ENCODE measurements at regions not wholly inside any gene's neighbourhood (a gene's known extent, or its start where the extent isn't known, plus 50 kb on each side); places are given as distances from the start of the nearest gene placed in this dataset.

GRCh38 chr5:128800377-128800776 lies 164.9 kb upstream of the SLC27A6 start:
- no peaks in the 10 kb centered on the region for H4K20me1 ChIP-seq (replicated peaks; ENCODE audit: insufficient read depth)
- H3K4me1 ChIP-seq (ENCODE audit: insufficient read depth) = no peaks in the 10 kb centered on the region
- H3K27ac ChIP-seq (ENCODE audit: low read depth) = no peak overlapping the region
- H3F3A ChIP-seq (replicated peaks; ENCODE audit: low read depth) = no peaks in the 10 kb centered on the region
- Mint-ChIP-seq H3K9me3 (peaks cover 6% of the 10 kb centered on the region; the same call in 2 of the 3 replicates), H3K27me3 (ENCODE audit: insufficient read depth, low read depth, poor library complexity) (peaks cover 4% of the 10 kb centered on the region), H3K4me3 (no peak overlapping the region), H3K36me3 (ENCODE audit: low read depth) (peaks cover 3% of the 10 kb centered on the region; the same call in 1 of the 3 replicates), H3K4me1 (no peaks in the 10 kb centered on the region), H3K27ac (no peak overlapping the region)
- no peaks in the 10 kb centered on the region for H3K27me3 ChIP-seq (ENCODE audit: insufficient read depth)
- ATAC-seq (no peak), DNase-seq (ENCODE audit: low spot score) (no peak)
- H3K4me2 ChIP-seq = no peak overlapping the region
- H3K9me2 ChIP-seq (ENCODE audit: insufficient read depth) = no peaks in the 10 kb centered on the region
- H3K79me2 ChIP-seq (replicated peaks; ENCODE audit: insufficient read depth) = no peaks in the 10 kb centered on the region
- H3K4me3 ChIP-seq = no peak overlapping the region
- no peak for TF ChIP-seq ZNF331 (CRISPR knock-in tag; IDR thresholded peaks at IDR 0.05; ENCODE audit: low read depth)
- TF ChIP-seq CREB1 (CRISPR knock-in tag; IDR thresholded peaks at IDR 0.05; ENCODE audit: low read depth) = no peak
- TF ChIP-seq, protein P1, sequence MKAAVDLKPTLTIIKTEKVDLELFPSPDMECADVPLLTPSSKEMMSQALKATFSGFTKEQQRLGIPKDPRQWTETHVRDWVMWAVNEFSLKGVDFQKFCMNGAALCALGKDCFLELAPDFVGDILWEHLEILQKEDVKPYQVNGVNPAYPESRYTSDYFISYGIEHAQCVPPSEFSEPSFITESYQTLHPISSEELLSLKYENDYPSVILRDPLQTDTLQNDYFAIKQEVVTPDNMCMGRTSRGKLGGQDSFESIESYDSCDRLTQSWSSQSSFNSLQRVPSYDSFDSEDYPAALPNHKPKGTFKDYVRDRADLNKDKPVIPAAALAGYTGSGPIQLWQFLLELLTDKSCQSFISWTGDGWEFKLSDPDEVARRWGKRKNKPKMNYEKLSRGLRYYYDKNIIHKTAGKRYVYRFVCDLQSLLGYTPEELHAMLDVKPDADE (IDR thresholded peaks at IDR 0.05) = no peak
- no peak for TF ChIP-seq NANOG (IDR thresholded peaks at IDR 0.05; ENCODE audit: borderline replicate concordance)
- TF ChIP-seq, protein P2, sequence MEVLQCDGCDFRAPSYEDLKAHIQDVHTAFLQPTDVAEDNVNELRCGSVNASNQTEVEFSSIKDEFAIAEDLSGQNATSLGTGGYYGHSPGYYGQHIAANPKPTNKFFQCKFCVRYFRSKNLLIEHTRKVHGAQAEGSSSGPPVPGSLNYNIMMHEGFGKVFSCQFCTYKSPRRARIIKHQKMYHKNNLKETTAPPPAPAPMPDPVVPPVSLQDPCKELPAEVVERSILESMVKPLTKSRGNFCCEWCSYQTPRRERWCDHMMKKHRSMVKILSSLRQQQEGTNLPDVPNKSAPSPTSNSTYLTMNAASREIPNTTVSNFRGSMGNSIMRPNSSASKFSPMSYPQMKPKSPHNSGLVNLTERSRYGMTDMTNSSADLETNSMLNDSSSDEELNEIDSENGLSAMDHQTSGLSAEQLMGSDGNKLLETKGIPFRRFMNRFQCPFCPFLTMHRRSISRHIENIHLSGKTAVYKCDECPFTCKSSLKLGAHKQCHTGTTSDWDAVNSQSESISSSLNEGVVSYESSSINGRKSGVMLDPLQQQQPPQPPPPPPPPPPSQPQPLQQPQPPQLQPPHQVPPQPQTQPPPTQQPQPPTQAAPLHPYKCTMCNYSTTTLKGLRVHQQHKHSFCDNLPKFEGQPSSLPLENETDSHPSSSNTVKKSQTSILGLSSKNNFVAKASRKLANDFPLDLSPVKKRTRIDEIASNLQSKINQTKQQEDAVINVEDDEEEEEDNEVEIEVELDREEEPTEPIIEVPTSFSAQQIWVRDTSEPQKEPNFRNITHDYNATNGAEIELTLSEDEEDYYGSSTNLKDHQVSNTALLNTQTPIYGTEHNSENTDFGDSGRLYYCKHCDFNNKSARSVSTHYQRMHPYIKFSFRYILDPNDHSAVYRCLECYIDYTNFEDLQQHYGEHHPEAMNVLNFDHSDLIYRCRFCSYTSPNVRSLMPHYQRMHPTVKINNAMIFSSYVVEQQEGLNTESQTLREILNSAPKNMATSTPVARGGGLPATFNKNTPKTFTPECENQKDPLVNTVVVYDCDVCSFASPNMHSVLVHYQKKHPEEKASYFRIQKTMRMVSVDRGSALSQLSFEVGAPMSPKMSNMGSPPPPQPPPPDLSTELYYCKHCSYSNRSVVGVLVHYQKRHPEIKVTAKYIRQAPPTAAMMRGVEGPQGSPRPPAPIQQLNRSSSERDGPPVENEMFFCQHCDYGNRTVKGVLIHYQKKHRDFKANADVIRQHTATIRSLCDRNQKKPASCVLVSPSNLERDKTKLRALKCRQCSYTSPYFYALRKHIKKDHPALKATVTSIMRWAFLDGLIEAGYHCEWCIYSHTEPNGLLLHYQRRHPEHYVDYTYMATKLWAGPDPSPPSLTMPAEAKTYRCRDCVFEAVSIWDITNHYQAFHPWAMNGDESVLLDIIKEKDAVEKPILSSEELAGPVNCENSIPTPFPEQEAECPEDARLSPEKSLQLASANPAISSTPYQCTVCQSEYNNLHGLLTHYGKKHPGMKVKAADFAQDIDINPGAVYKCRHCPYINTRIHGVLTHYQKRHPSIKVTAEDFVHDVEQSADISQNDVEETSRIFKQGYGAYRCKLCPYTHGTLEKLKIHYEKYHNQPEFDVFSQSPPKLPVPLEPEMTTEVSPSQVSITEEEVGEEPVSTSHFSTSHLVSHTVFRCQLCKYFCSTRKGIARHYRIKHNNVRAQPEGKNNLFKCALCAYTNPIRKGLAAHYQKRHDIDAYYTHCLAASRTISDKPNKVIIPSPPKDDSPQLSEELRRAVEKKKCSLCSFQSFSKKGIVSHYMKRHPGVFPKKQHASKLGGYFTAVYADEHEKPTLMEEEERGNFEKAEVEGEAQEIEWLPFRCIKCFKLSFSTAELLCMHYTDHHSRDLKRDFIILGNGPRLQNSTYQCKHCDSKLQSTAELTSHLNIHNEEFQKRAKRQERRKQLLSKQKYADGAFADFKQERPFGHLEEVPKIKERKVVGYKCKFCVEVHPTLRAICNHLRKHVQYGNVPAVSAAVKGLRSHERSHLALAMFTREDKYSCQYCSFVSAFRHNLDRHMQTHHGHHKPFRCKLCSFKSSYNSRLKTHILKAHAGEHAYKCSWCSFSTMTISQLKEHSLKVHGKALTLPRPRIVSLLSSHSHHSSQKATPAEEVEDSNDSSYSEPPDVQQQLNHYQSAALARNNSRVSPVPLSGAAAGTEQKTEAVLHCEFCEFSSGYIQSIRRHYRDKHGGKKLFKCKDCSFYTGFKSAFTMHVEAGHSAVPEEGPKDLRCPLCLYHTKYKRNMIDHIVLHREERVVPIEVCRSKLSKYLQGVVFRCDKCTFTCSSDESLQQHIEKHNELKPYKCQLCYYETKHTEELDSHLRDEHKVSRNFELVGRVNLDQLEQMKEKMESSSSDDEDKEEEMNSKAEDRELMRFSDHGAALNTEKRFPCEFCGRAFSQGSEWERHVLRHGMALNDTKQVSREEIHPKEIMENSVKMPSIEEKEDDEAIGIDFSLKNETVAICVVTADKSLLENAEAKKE (CRISPR knock-in tag; IDR thresholded peaks at IDR 0.05) = no peak
- no peak for TF ChIP-seq JUNB (IDR thresholded peaks at IDR 0.05; ENCODE audit: unreplicated experiment)
- TF ChIP-seq, protein P3, sequence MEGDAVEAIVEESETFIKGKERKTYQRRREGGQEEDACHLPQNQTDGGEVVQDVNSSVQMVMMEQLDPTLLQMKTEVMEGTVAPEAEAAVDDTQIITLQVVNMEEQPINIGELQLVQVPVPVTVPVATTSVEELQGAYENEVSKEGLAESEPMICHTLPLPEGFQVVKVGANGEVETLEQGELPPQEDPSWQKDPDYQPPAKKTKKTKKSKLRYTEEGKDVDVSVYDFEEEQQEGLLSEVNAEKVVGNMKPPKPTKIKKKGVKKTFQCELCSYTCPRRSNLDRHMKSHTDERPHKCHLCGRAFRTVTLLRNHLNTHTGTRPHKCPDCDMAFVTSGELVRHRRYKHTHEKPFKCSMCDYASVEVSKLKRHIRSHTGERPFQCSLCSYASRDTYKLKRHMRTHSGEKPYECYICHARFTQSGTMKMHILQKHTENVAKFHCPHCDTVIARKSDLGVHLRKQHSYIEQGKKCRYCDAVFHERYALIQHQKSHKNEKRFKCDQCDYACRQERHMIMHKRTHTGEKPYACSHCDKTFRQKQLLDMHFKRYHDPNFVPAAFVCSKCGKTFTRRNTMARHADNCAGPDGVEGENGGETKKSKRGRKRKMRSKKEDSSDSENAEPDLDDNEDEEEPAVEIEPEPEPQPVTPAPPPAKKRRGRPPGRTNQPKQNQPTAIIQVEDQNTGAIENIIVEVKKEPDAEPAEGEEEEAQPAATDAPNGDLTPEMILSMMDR (conservative IDR thresholded peaks at IDR 0.05; ENCODE audit: low read depth in 2 of 2) = no peak
- TF ChIP-seq, protein P4, sequence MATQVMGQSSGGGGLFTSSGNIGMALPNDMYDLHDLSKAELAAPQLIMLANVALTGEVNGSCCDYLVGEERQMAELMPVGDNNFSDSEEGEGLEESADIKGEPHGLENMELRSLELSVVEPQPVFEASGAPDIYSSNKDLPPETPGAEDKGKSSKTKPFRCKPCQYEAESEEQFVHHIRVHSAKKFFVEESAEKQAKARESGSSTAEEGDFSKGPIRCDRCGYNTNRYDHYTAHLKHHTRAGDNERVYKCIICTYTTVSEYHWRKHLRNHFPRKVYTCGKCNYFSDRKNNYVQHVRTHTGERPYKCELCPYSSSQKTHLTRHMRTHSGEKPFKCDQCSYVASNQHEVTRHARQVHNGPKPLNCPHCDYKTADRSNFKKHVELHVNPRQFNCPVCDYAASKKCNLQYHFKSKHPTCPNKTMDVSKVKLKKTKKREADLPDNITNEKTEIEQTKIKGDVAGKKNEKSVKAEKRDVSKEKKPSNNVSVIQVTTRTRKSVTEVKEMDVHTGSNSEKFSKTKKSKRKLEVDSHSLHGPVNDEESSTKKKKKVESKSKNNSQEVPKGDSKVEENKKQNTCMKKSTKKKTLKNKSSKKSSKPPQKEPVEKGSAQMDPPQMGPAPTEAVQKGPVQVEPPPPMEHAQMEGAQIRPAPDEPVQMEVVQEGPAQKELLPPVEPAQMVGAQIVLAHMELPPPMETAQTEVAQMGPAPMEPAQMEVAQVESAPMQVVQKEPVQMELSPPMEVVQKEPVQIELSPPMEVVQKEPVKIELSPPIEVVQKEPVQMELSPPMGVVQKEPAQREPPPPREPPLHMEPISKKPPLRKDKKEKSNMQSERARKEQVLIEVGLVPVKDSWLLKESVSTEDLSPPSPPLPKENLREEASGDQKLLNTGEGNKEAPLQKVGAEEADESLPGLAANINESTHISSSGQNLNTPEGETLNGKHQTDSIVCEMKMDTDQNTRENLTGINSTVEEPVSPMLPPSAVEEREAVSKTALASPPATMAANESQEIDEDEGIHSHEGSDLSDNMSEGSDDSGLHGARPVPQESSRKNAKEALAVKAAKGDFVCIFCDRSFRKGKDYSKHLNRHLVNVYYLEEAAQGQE (IDR thresholded peaks at IDR 0.05; ENCODE audit: unreplicated experiment) = no peak
- no peak for TF ChIP-seq STAT1 (IDR thresholded peaks at IDR 0.05; ENCODE audit: unreplicated experiment)
- no peak for TF ChIP-seq ZNF114 (CRISPR knock-in tag; IDR thresholded peaks at IDR 0.05)
- TF ChIP-seq EZH2phosphoT487 (IDR thresholded peaks at IDR 0.05; ENCODE audit: unreplicated experiment) = no peak
- no peak for TF ChIP-seq EZH2 (IDR thresholded peaks at IDR 0.05; ENCODE audit: low read depth, unreplicated experiment)
- no peak for TF ChIP-seq POLR2AphosphoS5 (IDR thresholded peaks at IDR 0.05; ENCODE audit: low read depth)
- H3K36me3 ChIP-seq (ENCODE audit: insufficient read depth) = no peaks in the 10 kb centered on the region
- H2AFZ ChIP-seq = no peak overlapping the region

All from GM23338 (cell line).